Keratinocyte (primary cell): ENCODE measurements at regions not wholly inside any gene's neighbourhood (a gene's known extent, or its start where the extent isn't known, plus 50 kb on each side); places are given as distances from the start of the nearest gene placed in this dataset.

Experiments used
- CTCF ChIP-seq, 3 experiments: IDR thresholded peaks in 1 of 3; conservative IDR thresholded peaks in 1 of 3; optimal IDR thresholded peaks in 1 of 3; 2 replicates in 2 of 3; 3 replicates in 1 of 3; pipeline versions ENCODE3 to v1.5.1; 2011; ENCODE audit warnings: low read length in 3 of 3, mild to moderate bottlenecking in 3 of 3, moderate library complexity in 2 of 3, control low read depth in 1 of 3, inconsistent platforms in 1 of 3; ENCODE audit not compliant: insufficient read depth in 2 of 3; ENCODE audit errors: extremely low read depth in 1 of 3
- EZH2 ChIP-seq: IDR thresholded peaks from one replicate; pipeline ENCODE4 v1.6.1; 2012; ENCODE audit warnings: inconsistent platforms, mild to moderate bottlenecking, low read length, moderate library complexity

GRCh38 chr2:16333681-16334080, 332.0 kb downstream of the CYRIA start:
- no peak for TF ChIP-seq CTCF (optimal IDR thresholded peaks at IDR 0.05 in 1 of 3, IDR thresholded peaks at IDR 0.05 in 1 of 3, conservative IDR thresholded peaks at IDR 0.05 in 1 of 3; ENCODE audit: extremely low read depth in 1 of 3, insufficient read depth in 2 of 3, low read length in 3 of 3)
- no peak for TF ChIP-seq EZH2
